ENCODE measurements at regions not wholly inside any gene's neighbourhood (a gene's known extent, or its start where the extent isn't known, plus 50 kb on each side); places are given as distances from the start of the nearest gene placed in this dataset.
"Not testable (repeated sequence)": the region's sequence is repeated elsewhere in the genome, so short reads cannot be mapped to it uniquely, and the experiment has no call there.

DNA sequence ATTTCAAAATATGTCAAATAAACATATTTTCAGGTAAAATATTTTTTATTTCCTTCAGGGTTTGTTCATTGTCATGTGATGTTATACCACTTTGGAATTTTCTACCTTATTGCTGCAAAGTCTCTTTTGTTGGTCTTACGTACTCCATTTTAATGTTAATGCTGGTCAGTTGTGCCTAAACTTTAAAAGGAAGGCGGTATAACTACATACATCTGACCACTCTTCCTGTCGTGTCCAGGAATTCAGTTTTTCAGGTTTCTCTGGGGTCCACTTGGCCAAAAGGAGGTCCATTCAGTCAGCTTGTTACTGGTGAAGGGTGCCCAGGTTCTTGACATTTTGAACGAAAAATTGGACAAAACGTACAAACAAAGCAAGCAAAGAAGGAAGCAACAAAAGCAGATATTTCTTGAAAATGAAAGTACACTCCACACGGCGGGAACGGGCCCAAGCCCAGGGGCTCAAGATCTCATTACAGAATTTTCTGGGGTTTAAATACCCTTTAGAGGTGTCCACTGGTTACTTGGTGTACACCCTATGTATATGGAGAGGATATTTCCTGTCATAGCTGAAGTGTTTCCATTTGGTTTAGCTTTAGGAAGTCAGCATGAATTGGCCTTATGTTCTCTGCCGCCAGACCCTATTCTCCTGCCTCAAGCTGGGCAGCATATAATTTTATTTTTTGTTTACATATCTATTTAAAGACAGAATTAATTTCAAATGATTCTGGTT, 471.7 kb upstream of the CDH7 start:
- DNase-seq, result no peak

DNA sequence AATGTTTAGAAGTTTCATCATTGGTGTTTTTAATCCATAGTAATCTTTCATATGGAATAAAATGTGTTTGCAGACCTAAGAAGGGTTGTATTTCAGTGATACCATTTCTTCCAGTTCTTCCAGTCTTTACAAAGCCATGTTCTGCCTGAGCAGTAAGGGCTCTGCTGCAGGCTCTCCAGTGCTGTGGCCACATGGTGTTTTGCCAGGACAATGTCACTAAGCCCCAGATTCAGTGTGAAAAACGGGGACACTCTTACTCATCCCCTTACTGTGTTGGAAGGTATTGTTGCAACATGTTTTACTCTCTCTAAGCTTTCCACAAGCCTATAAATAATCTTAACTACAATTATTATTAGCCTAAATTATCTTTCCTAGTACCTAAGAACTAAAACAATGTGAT, 481.4 kb upstream of the CDH7 start:
- DNase-seq, result no peak

DNA sequence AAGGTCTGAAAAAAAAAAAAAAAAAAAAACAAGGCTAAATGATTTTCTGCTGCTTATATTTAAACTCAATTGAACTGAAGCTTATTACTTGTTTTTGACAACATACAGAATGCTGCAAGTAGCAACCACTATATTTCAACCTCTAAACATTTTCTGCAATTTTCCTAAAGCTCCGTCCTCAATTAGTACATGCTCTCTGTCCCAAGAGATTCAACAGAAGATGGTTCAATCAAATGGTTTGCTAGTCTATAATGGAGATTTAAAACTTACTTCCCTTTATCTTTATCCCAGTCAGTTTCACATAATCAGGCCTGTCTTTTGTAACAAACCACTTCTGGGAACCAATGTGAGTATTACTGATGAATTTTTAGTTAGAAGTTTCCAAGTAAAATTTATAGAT, 485.1 kb upstream of the CDH7 start:
- no peak for DNase-seq

DNA sequence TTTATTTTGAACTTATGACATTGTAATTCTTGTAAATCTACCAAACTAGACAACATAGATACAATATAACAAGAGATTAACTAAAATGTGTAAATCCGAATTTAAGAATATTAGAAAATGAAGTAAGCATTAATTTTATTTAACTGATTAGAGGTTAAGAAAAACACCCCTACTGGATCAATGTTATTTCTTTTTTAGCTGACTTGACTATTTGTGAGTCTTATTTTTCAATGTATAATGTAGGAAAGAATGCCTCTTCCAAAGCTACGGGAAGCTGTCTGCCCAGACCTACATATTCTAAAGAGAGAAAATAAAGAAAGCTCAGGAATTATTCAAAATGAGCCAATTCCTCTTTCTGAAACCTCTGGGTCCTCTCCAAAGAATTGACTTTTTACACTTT, 490.8 kb upstream of the CDH7 start:
- no peak for DNase-seq

DNA sequence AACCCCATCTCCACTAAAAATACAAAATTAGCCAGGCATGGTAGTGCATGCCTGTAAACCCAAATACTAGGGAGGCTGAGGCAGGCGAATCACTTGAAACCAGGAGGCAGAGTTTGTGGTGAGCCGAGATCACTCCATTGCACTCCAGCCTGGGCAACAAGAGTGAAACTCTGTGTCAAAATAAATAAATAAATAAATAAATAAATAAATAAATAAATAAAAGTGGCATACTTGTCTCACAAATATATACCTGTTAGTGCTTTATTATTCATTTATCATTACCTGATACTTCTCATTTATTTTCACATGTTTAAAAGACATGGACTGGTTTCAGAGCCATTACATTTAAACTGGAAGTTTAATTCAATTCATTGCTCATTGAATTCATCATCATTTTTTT, 491.4 kb upstream of the CDH7 start:
- DNase-seq, result no peak

DNA sequence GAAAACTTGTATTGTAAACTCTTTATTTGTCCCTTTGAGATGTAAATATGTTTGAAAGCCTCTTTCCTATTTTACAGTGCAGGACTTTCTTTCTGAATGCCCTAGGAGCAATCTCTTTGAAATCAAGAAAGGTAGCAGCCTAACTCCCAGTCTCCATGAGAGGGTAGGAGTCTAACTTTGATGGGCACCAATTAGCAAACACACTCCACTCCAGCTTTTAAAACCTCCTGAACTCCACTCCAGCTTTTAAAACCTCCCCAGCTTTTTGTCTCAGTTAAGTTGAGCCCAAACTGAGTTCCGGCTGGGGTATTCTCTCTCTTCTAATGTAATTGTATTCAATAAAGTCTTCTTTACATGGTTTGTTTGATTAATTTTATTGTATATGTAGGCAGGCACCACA, 493.7 kb upstream of the CDH7 start:
- no peak for DNase-seq

DNA sequence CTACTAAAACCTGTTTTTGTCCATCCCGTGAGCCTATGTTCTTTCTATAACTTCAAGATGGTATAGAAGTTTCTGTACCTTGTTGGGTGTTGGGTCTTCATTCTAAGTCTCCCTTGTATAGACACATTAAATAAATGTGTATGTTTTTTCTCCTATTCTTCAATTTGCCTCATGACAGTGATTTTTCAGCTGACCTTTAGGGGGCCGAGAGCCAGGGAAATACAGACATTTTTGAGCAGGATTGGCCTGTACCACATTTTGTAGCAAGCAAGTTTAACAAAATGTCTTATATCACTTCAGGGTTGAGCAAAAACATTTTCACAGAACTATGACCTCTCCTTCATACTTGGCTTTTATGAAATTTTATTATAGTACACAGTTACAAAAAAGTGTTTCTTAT, 495.4 kb upstream of the CDH7 start:
- DNase-seq, result no peak

DNA sequence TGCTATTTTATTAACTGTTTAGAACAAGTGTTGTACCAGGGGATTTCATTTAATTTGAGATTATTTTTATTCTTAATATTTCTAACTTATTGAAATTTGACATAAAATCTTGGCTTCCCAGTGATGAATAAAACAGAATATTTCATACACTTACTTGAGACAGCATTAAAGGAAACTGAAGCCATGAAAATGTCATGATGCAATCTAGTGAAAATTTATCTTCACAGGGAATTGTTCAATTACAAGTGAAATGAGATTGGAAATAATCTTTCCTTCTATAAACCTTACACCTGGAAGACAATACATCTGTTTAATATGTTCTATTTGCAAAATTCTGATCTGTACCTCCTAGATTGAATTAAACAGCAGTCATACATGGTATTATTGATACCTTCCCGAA, 511.0 kb upstream of the CDH7 start:
- no peak for DNase-seq

DNA sequence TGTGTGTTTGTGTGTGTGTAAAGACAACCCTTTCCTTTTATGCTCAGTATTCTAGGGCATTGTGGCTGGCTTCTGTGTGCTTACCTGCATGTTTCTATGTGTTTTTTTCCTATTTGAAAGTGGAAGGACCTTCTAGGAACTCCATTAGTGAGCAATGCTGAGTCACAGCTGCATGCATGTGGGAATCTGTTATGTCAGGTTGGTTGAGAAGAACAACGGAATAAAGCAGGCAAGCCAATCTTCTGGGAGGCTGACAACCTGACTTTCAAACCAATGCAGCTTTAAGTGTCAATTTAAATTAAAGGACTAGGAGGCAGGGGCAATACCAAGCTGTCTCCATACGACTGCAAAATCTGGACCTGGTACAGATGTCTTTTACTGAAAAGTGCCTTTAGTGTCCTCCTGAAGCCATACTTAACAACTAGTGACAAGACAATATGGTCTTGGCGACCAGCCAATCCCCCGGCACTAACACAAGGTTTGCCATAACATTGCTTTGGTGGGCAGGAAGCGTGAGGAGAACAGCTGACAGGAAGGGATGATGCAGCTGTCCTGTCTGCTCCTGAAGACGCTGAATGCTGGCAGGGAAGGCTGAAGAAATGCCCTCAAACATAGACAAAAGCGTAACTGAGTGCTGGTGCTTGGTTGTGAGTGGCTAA, 514.7 kb upstream of the CDH7 start:
- DNase-seq, result no peak

DNA sequence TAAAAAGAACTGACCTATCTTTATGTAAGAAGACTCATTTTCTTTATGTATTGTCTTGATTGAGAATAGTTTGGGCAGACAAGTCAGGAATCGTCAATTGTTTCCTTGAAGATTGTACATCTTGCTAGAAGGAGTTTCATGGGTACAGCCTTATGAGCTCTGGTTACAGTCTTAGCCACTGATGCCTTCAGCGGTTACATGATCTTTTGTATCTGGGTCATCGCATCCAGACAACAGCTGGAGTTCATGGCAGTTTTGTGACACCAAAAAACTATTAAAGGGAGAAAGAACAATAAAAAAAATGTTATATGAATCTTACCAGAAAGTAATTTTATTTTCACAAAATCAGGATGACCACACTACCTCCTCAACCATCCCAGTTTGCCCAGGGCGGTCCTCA, 520.5 kb upstream of the CDH7 start:
- DNase-seq, result no peak

DNA sequence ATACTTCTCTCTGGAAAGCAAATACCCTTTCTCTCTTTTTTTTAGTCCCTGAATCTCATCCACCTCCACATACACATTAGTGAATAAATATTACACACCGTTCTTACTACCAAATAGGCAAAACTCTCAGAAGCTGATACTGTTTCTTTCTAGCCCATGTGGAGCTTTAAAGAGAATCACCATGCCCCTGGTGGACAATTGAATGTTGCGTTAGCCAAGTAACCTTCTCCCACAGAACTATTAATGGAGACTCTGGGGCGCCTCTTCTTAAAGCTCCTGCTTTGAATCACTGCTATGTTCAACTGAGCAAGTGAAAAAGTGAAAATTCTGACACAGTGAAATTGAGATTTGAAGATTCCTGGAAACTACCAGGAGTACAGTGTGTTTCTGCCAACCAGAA, 522.8 kb upstream of the CDH7 start:
- DNase-seq, result no peak

DNA sequence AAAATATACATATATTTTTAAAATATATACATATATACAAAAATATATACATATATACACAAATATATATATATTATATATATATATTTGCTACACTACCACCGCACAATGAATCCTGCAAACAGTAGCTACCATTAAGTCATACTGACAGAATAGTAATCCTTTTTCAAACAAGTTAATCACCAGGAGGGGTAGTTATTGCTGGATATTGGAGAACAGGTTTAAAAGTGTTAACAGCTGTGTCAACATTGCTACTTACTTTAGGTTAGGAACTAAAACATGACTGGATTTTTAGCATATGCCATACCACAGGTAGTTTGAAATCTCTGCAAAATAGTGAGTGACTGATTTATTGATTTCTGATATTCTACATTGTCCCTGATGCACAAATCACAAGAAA, 529.1 kb upstream of the CDH7 start:
- DNase-seq, result peak; percentile 13

DNA sequence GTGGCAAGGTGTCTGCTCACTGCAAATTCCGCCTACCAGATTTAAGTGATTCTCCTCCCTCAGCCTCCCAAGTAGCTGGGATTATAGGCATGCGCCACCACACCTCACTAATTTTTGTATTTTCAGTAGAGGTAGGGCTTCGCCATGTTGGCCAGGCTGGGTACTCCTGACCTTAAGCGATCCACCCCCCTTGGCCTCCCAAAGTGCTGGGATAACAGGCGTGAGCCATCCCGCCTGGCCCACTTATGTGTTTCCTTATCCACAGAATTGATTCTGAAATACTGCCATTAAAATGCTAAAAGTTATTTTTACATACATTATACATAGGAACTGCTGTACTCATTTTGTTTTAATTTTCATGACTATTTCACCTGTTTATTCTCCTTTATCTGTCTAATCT, 529.7 kb upstream of the CDH7 start:
- no peak for DNase-seq

DNA sequence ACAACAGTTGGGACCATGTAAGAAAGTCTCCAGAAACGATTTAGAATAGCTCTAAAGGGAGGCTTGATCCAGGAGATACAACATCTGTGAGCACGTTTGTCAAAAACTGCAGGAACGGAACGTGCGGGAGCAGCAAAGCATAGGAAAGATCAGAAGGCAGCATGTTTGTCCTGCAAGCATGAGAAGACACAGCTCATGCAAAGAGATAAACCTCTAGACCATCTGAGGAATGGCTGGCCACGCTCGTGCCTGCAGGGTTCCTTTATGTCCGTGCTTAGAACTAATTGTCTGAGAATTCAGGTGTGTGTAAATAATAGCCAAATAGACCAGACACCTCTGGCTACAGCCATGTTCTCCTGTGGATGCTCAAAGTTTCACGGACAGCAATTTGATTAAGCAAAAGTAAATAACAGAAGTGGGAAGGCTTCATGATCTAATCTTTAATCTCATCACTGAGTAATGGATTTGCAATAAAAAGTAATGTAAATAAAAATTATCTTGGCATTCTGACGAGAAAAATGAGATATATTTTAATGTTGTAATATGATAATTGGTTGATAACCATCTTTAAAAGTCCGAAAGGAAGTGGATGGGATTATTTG, 534.8 kb upstream of the CDH7 start:
- no peak for DNase-seq

DNA sequence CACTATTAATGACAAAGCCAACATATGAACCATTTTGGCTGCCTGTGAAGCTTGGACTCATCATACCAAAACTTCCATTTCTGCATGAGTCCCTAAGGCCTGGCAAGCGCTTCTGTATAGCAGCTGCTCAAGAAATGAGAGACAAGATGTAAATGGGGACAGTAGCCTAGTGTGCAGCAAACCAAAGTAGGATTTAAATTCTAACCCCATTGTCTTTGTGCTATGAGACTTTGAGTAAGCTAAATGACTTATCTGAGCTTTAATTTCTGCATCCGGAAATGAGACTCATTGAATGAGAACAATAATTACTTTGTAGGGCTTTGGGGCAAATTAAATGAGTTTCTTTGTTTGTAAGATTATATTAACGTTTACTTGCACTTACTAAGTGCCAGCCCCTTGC, 536.4 kb upstream of the CDH7 start:
- no peak for DNase-seq

DNA sequence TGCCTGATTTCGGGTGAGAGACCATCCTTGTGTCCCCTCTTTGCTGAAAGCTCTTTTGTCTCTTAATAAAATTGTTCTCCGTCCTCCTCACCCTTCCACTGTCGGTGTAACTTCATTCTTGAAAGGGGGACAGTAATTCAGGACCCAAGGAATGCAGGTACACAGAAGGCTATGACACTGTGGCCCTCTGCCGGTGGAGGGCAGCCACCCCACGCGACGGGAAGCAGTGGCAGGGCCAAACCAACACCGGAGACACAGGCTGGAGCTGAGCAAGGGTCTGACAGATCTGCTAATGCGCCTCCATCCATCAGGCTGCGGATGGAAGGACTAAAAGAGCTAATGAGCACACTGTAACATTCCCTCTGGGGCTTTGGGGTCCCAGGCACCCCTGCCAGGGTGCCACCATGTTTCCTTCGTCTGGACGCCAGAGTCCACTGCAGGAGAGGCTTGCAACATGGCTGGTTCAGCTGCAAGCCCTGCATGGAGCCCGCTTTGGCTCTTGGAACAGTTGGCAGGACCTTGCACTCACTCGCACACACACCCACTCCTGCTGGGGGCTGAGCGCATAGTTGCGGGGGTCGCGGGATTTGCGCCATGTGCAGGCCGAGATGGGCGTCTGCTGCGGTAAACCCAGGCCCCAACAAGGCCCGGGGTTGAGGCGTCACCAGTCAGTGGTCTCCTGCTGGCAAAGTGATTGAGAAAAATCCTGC, 544.1 kb upstream of the CDH7 start:
- no peak for DNase-seq

DNA sequence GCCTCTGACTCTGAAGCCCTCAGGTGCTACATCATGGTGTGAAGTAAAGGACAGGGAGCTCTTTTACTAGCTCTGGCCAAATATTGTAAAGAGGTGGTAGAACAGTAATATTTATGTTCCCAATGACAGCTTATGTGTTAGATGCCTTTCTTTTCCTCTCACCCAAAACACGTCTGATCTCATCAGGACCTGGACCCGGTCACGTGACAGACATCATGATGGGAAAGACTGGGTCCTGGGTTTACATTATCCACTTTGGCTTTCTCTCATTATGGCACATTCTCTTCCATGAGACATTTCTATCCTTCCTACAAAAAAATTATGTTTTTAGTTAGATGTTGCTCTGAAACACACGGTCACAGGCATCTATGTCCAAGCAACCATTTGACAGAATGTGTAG, 548.7 kb upstream of the CDH7 start:
- no peak for DNase-seq

DNA sequence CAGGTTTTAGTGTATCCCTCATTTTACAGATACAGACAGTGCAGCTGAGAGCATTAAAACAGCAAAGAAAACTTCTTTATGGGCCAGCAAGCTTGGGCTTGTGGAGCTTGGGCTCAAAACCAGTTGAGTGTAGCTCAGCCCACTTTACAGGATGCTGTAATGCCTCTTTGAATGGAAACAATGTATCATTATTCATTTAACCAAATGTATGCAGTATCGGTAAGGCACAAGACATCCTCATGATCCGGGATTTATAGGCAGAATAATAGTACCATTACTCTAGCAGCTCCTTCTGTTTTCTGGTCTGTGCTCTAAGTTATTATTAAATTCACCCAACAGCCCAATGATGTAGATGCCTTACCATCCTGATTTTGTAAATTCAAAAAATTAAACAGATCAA, 575.1 kb upstream of the CDH7 start:
- no peak for DNase-seq

DNA sequence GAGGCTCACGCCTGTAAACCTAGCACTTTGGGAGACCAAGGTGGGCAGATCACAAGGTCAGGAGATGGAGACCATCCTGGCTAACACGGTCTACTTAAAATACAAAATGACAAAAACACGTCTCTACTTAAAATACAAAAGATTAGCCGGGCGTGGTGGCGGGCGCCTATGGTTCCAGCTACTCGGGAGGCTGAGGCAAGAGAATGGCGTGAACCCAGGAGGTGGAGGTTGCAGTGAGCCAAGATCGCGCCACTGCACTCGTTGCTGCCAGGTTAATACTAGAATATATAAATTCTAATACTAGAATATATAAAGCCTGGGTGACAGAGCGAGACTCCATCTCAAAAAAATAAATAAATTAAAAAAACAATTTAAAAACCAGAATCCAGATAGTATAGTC, 588.7 kb upstream of the CDH7 start:
- not testable (repeated sequence) for DNase-seq

DNA sequence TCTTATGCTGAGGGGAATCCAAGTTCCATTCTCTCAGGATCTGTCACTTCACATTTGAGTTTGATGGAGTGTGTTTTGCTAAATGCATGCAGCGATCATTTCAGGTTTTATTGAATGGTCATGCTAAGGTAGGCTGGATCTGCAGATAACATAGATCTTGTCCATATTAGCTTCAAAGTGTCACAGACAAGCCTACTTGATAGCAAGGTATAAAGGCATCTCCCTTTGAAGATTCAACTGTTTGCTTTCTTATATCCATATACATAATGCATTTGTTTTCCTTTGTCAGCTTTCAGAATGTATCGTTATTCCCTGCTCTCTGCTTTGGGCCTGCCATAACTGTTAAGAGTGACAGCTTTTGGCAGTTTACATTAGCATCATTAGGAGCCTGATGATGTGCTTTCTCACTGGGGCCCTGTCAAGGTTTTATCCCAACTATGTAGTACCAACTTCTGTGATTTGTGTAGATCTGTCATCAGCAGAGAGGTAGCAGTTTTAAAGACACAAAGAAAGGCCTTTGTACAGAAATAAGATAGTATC, 604.3 kb upstream of the CDH7 start:
- DNase-seq, result no peak

DNA sequence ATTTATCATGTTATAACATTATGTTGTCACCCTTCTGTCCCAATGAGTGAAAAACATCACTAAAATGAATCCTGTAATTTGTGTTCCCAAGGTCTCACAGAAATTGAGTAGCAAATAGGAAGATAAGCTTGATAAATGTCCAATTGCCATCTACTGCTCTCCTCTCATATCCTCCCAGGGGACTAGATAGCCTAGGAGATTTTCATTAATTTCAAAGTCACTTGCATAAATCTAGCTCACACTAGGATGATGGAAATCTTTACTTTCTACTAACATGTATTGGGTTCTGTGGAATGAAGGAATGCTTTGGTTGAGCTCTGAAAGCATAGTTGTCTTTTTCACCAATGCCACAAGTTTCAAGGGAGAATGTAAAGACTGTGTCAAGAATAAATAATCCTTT, 605.5 kb upstream of the CDH7 start:
- no peak for DNase-seq

DNA sequence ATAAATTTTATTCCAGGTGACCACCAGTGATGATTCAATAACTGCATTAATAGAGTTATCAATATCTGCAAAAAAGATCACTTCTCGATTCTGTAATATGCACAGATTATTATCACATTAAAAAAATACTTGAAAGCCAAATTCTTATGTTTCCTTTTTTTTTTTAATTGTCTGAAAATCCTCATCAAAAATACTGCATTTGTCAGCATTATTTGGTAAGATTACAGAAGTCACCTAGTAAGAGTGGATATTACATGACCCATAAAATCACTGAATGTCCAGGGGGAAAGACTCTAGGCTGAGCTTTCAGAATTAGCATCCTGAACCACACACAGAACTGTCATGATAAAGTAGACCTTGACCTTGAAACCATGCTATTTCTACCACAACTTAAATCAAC, 617.2 kb upstream of the CDH7 start:
- no peak for DNase-seq

DNA sequence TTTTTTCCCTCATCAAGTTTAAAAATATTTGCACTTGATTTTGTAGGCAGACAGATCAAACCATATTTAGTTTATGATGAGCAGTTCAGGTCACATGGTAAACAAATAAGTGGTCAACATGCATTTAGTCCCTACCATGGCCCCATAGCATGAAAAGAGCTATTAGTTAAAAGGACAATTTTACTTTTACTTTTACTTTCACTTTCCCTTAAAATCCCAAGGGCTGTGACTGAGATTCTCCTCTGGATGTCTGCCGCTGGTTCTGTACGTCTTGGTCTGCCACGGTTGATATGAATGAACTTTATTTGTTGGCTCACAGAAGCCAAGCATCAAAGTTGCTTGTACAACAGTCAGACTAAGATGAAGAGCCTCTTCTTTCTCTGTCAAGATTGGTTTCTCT, 626.2 kb upstream of the CDH7 start:
- no peak for DNase-seq

DNA sequence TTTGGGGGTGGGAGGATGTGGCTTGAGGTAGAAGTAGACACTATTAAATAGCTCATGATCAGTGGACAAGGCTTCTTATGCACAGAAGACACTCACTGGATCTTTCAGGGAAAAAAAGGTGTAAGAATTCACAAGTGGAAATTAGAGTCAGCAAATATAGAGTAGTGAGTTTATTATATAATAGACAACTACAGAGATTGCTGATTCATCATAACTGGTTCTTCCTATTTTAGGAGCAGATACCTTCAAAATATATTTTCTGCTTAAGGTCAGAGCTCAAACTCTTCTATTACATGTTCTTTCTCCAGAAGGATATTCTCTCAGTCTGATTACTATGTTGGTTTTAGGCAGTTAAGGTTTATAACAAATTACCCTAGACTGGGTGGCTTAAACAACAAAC, 646.9 kb upstream of the CDH7 start:
- DNase-seq, result no peak
